Hepatocyte (in vitro differentiated cells): ENCODE measurements at regions not wholly inside any gene's neighbourhood (a gene's known extent, or its start where the extent isn't known, plus 50 kb on each side); places are given as distances from the start of the nearest gene placed in this dataset.

Source experiments
- DNase-seq: peaks from one replicate; pipeline ENCODE4 v3.0.0-alpha.2; 2016; ENCODE audit warnings: low spot score
- H2AFZ ChIP-seq: fragments of 200-600 bp; sonication (generic); 2 replicates; pipeline ENCODE4 v1.6.0; 2016; ENCODE audit warnings: antibody characterized with exemption, mild to moderate bottlenecking
- H3K27ac ChIP-seq: fragments of 200-600 bp; sonication (generic); 2 replicates; pipeline ENCODE4 v1.5.1; 2016; ENCODE audit warnings: mild to moderate bottlenecking
- H3K27me3 ChIP-seq: fragments of 200-600 bp; sonication (generic); 2 replicates; pipeline ENCODE4 v1.6.1; 2016
- H3K36me3 ChIP-seq: fragments of 200-600 bp; sonication (generic); replicated peaks from 2 replicates; pipeline ENCODE4 v1.5.1; 2016; ENCODE audit warnings: low read depth; ENCODE audit not compliant: insufficient read depth
- H3K4me1 ChIP-seq: fragments of 200-600 bp; sonication (generic); 2 replicates; pipeline ENCODE4 v1.5.1; 2016; ENCODE audit warnings: mild to moderate bottlenecking, moderate library complexity; ENCODE audit not compliant: insufficient read depth
- H3K4me2 ChIP-seq: fragments of 200-600 bp; sonication (generic); 2 replicates; pipeline ENCODE4 v1.6.0; 2016
- H3K4me3 ChIP-seq: fragments of 200-600 bp; sonication (generic); 2 replicates; pipeline ENCODE4 v1.5.1; 2016; ENCODE audit warnings: mild to moderate bottlenecking
- H3K79me2 ChIP-seq: fragments of 200-600 bp; sonication (generic); 2 replicates; pipeline ENCODE4 v1.6.0; 2017; ENCODE audit warnings: mild to moderate bottlenecking
- H3K9me2 ChIP-seq: fragments of 200-600 bp; sonication (generic); replicated peaks from 2 replicates; pipeline ENCODE4 v1.6.0; 2017; ENCODE audit warnings: mild to moderate bottlenecking; ENCODE audit not compliant: insufficient read depth
- H3K9me3 ChIP-seq: fragments of 200-600 bp; sonication (generic); 2 replicates; pipeline ENCODE4 v1.5.1; 2016; ENCODE audit warnings: low read depth, mild to moderate bottlenecking
- H4K20me1 ChIP-seq: fragments of 200-600 bp; sonication (generic); 2 replicates; pipeline ENCODE4 v1.6.0; 2016; ENCODE audit warnings: mild to moderate bottlenecking; ENCODE audit not compliant: insufficient read depth, poor library complexity, severe bottlenecking
- EZH2 ChIP-seq: fragments of 200-600 bp; sonication (generic); IDR thresholded peaks from 2 replicates; pipeline ENCODE4 v1.6.1; 2016; ENCODE audit warnings: antibody characterized with exemption, mild to moderate bottlenecking, borderline replicate concordance
- EZH2phosphoT487 ChIP-seq: fragments of 200-600 bp; sonication (generic); IDR thresholded peaks from one replicate; pipeline ENCODE4 v1.6.1; 2018; ENCODE audit warnings: antibody characterized with exemption, mild to moderate bottlenecking, low read depth, moderate library complexity; ENCODE audit not compliant: unreplicated experiment, severe bottlenecking
- WGBS: methylation state at CpG from one replicate; pipeline ENCODE4 v1.1.6; 2016; ENCODE audit warnings: low lambda C conversion rate; ENCODE audit errors: missing lambda C conversion rate; 5-methylcytosine and 5-hydroxymethylcytosine counted together
- TF ChIP-seq, protein P1 (sequence below): fragments of 200-600 bp; sonication (generic); IDR thresholded peaks from 2 replicates; pipeline ENCODE4 v1.5.1; 2016; ENCODE audit warnings: antibody characterized with exemption, mild to moderate bottlenecking; ENCODE audit not compliant: poor library complexity

DNA sequence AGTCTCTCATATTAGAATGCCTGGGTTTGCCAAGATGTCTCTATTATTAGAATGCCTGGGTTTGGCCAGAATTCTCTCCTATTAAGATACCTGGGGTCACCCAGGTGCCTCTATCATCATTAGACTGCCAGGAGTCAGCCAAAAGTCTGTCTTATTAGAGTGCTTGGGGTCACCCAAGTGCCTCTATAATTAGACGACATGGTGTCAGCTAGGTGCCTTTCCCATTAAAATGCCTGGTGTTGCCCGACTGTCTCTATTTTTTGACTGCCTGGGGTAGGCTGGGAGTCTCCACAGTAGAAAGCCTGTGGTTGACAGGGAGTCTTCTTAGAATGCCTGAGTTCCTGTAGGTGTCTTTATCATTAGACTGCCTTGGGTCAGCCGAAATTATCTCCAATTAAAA lies 1536.6 kb downstream of the UQCRFS1 start:
- Histone ChIP-seq H3K79me2 (no peaks in the 10 kb centered on the region), H3K9me2 (no peaks in the 10 kb centered on the region), H2AFZ (no peak overlapping the region), H3K9me3 (no peaks in the 10 kb centered on the region), H4K20me1 (no peaks in the 10 kb centered on the region), H3K4me3 (no peak overlapping the region), H3K36me3 (no peaks in the 10 kb centered on the region), H3K4me1 (no peaks in the 10 kb centered on the region), H3K27me3 (no peaks in the 10 kb centered on the region), H3K4me2 (no peak overlapping the region), H3K27ac (no peak overlapping the region)
- TF ChIP-seq EZH2phosphoT487 (no peak), EZH2 (no peak)
- TF ChIP-seq, protein P1, sequence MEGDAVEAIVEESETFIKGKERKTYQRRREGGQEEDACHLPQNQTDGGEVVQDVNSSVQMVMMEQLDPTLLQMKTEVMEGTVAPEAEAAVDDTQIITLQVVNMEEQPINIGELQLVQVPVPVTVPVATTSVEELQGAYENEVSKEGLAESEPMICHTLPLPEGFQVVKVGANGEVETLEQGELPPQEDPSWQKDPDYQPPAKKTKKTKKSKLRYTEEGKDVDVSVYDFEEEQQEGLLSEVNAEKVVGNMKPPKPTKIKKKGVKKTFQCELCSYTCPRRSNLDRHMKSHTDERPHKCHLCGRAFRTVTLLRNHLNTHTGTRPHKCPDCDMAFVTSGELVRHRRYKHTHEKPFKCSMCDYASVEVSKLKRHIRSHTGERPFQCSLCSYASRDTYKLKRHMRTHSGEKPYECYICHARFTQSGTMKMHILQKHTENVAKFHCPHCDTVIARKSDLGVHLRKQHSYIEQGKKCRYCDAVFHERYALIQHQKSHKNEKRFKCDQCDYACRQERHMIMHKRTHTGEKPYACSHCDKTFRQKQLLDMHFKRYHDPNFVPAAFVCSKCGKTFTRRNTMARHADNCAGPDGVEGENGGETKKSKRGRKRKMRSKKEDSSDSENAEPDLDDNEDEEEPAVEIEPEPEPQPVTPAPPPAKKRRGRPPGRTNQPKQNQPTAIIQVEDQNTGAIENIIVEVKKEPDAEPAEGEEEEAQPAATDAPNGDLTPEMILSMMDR = no peak
- WGBS = 81% methylated on average over 3 of the region's 3 CpGs
- no peak for DNase-seq

DNA sequence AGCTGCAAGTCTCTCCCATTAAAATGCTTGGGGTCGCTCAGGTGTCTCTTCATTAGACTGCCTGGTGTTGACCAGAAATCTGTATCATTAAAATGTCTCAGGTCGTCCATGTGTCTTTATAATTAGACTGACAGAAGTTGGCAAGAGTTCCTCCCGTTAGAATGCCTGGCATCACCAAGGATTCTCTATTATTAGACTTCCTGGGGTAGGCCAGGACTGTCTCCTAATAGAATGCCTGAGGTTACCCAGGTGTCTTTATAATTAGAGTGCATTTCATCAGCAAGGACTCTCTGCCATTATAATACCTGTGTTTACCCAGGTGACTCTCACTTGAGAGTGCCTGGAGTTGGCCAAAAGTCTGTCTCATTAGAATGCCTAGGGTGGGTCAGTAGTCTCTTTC lies 1537.2 kb downstream of the UQCRFS1 start:
- no peaks in the 10 kb centered on the region for H4K20me1 ChIP-seq
- no peaks in the 10 kb centered on the region for H3K27me3 ChIP-seq
- no peak for TF ChIP-seq EZH2phosphoT487
- no peaks in the 10 kb centered on the region for H3K79me2 ChIP-seq
- H3K9me2 ChIP-seq = no peaks in the 10 kb centered on the region
- no peaks in the 10 kb centered on the region for H3K4me1 ChIP-seq
- no peak overlapping the region for H2AFZ ChIP-seq
- no peak overlapping the region for H3K4me3 ChIP-seq
- DNase-seq = no peak
- H3K9me3 ChIP-seq = no peaks in the 10 kb centered on the region
- H3K36me3 ChIP-seq = no peaks in the 10 kb centered on the region
- WGBS = 41% methylated on average over 3 of the region's 3 CpGs
- H3K4me2 ChIP-seq = no peak overlapping the region
- H3K27ac ChIP-seq = no peak overlapping the region

DNA sequence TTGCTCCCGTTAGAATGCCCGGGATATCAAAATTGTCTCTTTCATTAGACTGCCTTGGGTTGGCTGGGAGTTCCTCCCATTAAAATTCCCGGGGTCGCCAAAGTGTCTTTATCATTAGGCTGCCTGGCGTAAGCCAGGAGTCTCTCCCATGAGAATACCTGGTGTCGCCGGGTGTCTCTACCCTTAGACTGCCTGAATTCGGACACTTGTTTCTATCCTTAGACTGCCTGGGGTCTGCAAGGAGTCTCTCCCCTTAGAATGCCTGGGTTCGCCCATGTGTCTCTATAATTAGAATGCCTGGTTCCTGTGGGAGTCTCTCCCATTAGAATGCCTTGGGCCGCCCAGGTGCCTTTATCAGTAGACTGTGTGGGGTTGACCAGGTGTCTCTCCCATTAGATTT lies 1538.2 kb downstream of the UQCRFS1 start:
- Histone ChIP-seq H3K79me2 (no peaks in the 10 kb centered on the region), H3K27ac (no peak overlapping the region), H3K9me3 (no peaks in the 10 kb centered on the region), H3K36me3 (no peaks in the 10 kb centered on the region), H2AFZ (no peak overlapping the region), H3K4me3 (no peak overlapping the region), H3K9me2 (no peaks in the 10 kb centered on the region), H3K4me1 (no peaks in the 10 kb centered on the region), H4K20me1 (no peaks in the 10 kb centered on the region), H3K4me2 (no peak overlapping the region), H3K27me3 (no peaks in the 10 kb centered on the region)
- no peak for TF ChIP-seq EZH2
- TF ChIP-seq, protein P1 = no peak
- no peak for TF ChIP-seq EZH2phosphoT487
- WGBS = 90% methylated on average over 10 of the region's 10 CpGs
- no peak for DNase-seq

DNA sequence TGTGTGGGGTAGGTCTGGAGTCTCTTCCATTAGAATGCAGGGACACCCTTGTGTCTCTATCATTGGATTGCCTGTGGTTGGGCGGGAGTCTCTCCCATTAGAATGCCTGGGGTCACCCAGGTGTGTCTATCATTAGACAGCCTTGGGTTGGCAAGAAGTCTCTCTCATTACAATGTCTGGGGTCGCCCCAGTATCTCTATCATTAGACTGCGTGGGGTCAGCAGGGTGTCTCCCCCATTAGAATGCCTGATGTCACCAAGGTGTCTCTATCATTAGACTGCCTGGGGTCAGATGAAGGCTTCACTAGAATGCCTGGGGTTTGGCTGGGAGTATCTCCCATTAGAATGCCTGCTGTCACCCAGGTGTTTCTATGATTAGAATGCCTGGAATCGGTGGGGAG lies 1539.0 kb downstream of the UQCRFS1 start:
- Histone ChIP-seq H3K4me2 (no peak overlapping the region), H3K27ac (no peak overlapping the region), H3K9me3 (no peaks in the 10 kb centered on the region), H3K36me3 (no peaks in the 10 kb centered on the region), H3K4me1 (no peaks in the 10 kb centered on the region), H2AFZ (no peak overlapping the region), H3K79me2 (no peaks in the 10 kb centered on the region), H3K9me2 (no peaks in the 10 kb centered on the region), H3K4me3 (no peak overlapping the region), H3K27me3 (no peaks in the 10 kb centered on the region), H4K20me1 (no peaks in the 10 kb centered on the region)
- DNase-seq = no peak
- WGBS = 52% methylated on average over 4 of the region's 4 CpGs
- TF ChIP-seq, protein P1 = no peak
- TF ChIP-seq EZH2 (no peak), EZH2phosphoT487 (no peak)
